HG03064 (cell line): ENCODE measurements at regions not wholly inside any gene's neighbourhood (a gene's known extent, or its start where the extent isn't known, plus 50 kb on each side); places are given as distances from the start of the nearest gene placed in this dataset.
A peak's percentile ranks its signal among the peaks of the same experiment; 100 is the strongest.

Experiments
- ATAC-seq: cut with Tn5 transposase; IDR thresholded peaks from one replicate; pipeline ENCODE4 v1.9.1; 2021; ENCODE audit warnings: low read depth; ENCODE audit not compliant: unreplicated experiment

GRCh38 chr14:42224053-42224888 is 617.6 kb downstream of the LRFN5 start:
- no peak for ATAC-seq

GRCh38 chr14:42222924-42223471 is 616.3 kb downstream of the LRFN5 start:
- ATAC-seq, result peak; percentile 94

- no peak for ATAC-seq
Observed at GRCh38 chr14:42214981-42215491, 608.4 kb downstream of the LRFN5 start.

GRCh38 chr14:42200957-42201356 is 594.3 kb downstream of the LRFN5 start:
- ATAC-seq, result no peak

GRCh38 chr14:42198010-42198409 is 591.3 kb downstream of the LRFN5 start:
- no peak for ATAC-seq

GRCh38 chr14:42192738-42193653 is 586.3 kb downstream of the LRFN5 start:
- no peak for ATAC-seq

GRCh38 chr14:42190744-42191143 is 584.1 kb downstream of the LRFN5 start:
- ATAC-seq, result no peak

- no peak for ATAC-seq
Observed at GRCh38 chr14:42187846-42188245, 581.2 kb downstream of the LRFN5 start.

GRCh38 chr14:42185718-42186117 is 579.0 kb downstream of the LRFN5 start:
- ATAC-seq, result no peak

GRCh38 chr14:42174357-42174756 is 567.7 kb downstream of the LRFN5 start:
- ATAC-seq, result no peak

- ATAC-seq, result no peak
Observed at GRCh38 chr14:42173206-42173605, 566.5 kb downstream of the LRFN5 start.

GRCh38 chr14:42172304-42172703 is 565.6 kb downstream of the LRFN5 start:
- no peak for ATAC-seq

- ATAC-seq, result no peak
Observed at GRCh38 chr14:42163136-42163535, 556.5 kb downstream of the LRFN5 start.

GRCh38 chr14:42159138-42159537 is 552.5 kb downstream of the LRFN5 start:
- no peak for ATAC-seq

- no peak for ATAC-seq
Observed at GRCh38 chr14:42149609-42150261, 543.1 kb downstream of the LRFN5 start.

GRCh38 chr14:42145766-42146165 is 539.1 kb downstream of the LRFN5 start:
- ATAC-seq, result no peak

- no peak for ATAC-seq
Observed at GRCh38 chr14:42143114-42143513, 536.4 kb downstream of the LRFN5 start.

- ATAC-seq, result no peak
Observed at GRCh38 chr14:42141328-42141727, 534.7 kb downstream of the LRFN5 start.

GRCh38 chr14:42140831-42141279 is 534.2 kb downstream of the LRFN5 start:
- ATAC-seq, result no peak

GRCh38 chr14:42140001-42140400 is 533.3 kb downstream of the LRFN5 start:
- no peak for ATAC-seq
